Heart left ventricle (tissue), 13 donors: ENCODE measurements at regions not wholly inside any gene's neighbourhood (a gene's known extent, or its start where the extent isn't known, plus 50 kb on each side); places are given as distances from the start of the nearest gene placed in this dataset.

Experiments used
- POLR2A ChIP-seq, 2 donors: fragments of 450-650 bp; IDR thresholded peaks; one replicate each; pipeline ENCODE4 v1.6.1; 2017; ENCODE audit warnings: antibody characterized with exemption in 2 of 2, mild to moderate bottlenecking in 2 of 2, moderate library complexity in 2 of 2
- TF ChIP-seq, protein P1 (sequence below), 12 donors: fragments of 200-600 bp; sonication (generic) in 4 of 12; IDR thresholded peaks; one replicate each; pipeline versions ENCODE4 v1.5.0 to v1.8.0; 2018 to 2022; ENCODE audit warnings: antibody characterized with exemption in 12 of 12, mild to moderate bottlenecking in 5 of 12
- donor health status: ischemic (EF 13 %, LVEDD 7.1; RV severe dilation, severe dysfunction).
- donor health status: DM: no; HTN: yes; CAD: no.
- donor health status: DM: no; HTN: no; CAD: no.
- donor health status: ischemic (EF 25% LVEDD 6.9; RV normal size, moderate dysfunction).
- donor health status: ischemic (EF 25% LVEDD 5.7; RV mildly dilated, moderate dysfunction).
- donor health status: ischemic (EF 35%, LVEDD 5.7; RV mildly dilated, moderate dysfunction).
- donor health status: nonischemic (EF 11% LVEDD 7.7; RV severe dilation, severe dysfunction).
- donor health status: DM: yes; HTN: yes; CAD: no.
- donor health status: PGD.
- donor health status: ischemic (EF 29% LVEDD 5.4; RV normal size, mild dysfunction).
- donor health status: nonischemic (EF 23%, LVEDD 6.1; RV moderate dilation, normal function).

DNA sequence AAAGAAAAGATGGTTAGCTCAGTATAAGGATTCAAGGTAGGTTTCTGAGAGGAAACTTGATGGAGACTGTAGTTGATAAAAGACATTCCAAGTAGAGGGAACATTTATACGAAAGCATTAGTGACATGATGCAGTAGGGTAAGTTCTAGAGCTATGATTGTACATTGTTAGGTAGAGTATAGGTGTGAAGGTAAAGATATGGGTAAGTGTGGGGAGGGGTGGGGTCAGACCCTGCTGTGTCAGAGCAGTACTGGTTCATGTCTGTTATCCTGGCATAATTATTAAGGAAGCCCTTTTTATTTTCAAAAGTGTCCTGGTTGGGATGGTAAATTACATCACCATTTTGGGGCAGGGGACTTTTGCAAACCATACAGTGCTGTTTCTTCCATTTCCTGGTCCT lies 635.8 kb downstream of the COL12A1 start:
- TF ChIP-seq, protein P1, sequence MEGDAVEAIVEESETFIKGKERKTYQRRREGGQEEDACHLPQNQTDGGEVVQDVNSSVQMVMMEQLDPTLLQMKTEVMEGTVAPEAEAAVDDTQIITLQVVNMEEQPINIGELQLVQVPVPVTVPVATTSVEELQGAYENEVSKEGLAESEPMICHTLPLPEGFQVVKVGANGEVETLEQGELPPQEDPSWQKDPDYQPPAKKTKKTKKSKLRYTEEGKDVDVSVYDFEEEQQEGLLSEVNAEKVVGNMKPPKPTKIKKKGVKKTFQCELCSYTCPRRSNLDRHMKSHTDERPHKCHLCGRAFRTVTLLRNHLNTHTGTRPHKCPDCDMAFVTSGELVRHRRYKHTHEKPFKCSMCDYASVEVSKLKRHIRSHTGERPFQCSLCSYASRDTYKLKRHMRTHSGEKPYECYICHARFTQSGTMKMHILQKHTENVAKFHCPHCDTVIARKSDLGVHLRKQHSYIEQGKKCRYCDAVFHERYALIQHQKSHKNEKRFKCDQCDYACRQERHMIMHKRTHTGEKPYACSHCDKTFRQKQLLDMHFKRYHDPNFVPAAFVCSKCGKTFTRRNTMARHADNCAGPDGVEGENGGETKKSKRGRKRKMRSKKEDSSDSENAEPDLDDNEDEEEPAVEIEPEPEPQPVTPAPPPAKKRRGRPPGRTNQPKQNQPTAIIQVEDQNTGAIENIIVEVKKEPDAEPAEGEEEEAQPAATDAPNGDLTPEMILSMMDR (IDR thresholded peaks at IDR 0.05): no peak
- no peak for TF ChIP-seq POLR2A (IDR thresholded peaks at IDR 0.05)
